D341Med (cell line): ENCODE measurements at regions not wholly inside any gene's neighbourhood (a gene's known extent, or its start where the extent isn't known, plus 50 kb on each side); places are given as distances from the start of the nearest gene placed in this dataset.
"Not testable (repeated sequence)": the region's sequence is repeated elsewhere in the genome, so short reads cannot be mapped to it uniquely, and the experiment has no call there.

Source experiments
- DNase-seq: peaks from one replicate; pipeline ENCODE4 v3.0.0; 2012; ENCODE audit warnings: low spot score

DNA sequence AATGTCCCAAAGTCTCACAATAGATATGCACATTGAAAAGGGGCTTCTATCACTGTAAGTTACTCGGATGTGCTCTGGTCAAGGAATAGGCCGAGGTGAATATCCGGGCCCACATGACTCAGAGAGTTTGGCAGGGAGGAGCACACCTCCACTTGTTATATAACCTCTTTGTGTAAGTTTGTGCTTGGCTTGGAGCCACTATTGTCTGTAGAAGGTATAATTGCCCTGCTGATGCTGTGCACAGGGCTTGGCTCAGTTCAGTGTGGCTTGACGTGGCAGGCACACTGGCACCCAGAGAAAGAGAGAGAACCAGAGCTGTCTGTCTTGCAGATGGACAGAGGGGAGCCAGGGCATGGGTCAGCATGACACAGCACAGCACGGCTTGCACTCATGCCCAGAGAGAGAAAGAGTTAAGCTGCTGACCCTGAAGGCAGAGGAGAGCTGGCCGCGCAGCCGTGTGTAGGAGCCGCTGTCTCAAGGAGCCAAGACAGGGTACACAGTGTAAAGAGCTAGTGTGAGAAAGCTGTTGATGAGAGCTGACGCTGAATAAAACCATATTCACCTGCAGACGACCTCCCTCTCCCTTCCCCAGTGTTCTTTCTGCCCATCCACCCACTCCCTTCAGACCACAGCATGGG is 482.5 kb downstream of the C6orf118 start:
- DNase-seq, result no peak

DNA sequence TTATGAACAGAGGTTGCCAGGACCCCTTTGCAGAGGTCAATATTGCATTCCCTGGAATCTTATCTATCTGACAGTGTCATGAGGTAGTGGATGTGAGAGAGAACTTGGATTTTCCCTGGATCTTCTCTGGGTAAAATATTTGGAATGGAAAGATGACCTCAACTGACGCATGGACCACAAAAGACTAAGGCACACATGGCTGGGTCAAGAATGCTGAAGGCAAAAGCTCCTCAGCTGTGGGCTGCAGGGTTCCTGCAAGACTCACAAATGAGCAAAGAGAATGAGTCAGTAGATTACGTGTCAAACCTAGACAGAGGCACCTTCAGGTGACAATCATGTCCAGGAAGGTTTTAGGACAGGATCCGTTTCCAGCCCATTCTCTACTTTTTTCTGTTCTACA is 484.0 kb downstream of the C6orf118 start:
- no peak for DNase-seq

DNA sequence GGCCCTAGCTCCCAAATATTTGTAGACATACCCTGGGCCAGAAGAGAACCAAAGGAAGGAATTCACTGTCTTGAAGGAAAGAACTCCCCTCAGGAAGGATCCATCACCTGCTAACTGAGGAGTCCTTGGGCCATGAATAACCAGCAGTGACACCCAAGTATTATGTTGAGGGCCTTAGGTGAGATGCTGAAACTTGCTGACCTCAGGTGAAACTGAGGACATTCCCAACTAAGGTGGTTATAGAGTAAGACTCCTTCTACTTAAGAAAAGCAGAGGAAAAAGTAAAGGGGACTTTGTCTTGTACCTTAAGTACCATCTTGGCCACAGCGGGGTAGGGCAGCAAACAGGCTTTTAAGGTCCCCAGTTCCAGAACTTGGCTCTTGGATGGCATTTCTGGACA is 491.7 kb downstream of the C6orf118 start:
- DNase-seq, result no peak

DNA sequence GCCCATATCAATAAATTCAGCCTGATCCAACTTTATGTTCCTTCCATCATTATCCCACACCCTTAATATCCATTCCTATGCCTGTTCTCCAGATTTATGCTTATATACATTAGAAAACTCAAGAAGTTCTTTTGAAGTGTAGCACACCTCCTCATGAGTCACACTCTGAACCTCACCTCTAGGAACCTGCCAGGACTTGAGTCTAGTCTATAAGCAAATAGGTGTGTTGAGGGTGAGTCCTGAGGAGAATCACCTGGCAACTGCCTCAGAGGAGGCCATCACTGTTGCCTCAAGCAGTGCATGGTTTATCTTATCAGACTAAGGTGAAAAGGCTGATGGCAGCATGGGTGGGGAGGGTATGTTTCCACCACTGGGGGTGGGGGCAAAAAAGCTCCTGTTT is 496.7 kb downstream of the C6orf118 start:
- no peak for DNase-seq

DNA sequence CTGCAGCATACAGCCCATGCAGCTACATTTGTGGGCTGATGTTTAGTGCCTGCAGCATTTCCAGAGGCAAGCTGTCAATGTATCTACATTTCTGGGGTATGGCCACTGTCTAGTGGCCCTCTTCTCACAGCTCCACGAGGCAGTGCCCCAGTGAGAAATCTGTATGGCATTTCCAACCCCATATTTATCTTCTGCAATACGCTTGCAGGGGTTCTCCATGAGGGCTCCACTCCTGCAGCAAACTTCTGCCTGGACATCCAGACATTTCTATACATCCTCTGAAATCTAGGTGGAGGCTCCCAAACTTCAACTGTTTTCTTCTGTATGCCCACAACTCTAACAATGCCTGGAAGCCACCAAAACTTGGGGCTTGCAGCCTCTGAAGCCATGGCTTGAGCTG is 502.3 kb downstream of the C6orf118 start:
- no peak for DNase-seq

DNA sequence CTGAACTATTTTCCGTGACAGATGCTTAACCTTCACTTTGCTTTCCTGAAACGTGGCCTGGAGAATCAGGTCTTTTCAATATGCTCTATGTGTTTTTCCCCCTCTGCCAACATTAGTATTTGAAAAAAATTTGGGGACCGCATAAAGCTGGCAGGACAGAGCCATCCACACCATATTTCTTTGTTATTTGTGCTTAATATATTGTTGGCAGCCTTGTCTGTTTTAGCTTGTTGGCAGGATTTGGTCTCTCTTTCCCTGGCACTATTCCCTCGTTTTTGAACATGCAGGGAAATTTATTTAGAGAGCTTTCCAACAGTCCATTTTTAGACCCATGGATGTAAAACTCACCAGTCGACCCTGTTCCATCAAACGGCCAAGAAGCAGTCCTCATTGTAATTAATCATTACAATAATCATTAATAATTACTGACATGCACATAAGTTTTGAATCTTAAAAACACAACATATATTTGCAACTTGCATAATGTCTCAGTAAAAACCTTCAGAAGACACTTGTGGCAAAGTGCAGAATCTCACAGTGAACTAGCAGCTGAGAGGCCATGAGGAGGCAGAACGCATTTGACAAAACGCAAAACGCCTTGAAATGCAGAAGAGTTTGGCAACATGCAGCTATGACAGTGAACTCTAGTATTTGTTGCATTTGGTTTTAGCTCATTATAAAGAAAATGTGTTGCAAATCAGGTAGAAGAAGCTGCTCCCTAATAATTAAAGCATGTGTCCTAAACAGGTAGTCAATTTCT is 514.2 kb downstream of the C6orf118 start:
- no peak for DNase-seq

DNA sequence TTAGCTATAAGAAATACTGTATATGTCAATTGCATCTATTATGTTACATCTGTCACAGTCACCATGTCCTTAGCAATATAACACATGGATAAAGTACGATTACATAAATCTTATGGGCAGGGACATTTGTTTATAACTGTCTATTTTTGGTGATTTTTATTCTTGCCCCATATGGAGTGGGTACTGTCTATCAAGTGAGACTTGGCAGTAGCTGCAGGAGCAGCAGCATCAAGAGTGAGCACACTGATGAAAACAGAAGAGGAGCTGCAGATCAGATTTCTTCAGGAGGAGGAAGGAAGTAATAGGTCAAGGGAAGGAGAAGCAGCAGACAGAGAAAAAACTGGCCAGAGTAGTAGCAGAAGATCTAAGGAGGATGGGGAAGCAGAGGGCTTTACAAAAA is 516.7 kb downstream of the C6orf118 start:
- no peak for DNase-seq

DNA sequence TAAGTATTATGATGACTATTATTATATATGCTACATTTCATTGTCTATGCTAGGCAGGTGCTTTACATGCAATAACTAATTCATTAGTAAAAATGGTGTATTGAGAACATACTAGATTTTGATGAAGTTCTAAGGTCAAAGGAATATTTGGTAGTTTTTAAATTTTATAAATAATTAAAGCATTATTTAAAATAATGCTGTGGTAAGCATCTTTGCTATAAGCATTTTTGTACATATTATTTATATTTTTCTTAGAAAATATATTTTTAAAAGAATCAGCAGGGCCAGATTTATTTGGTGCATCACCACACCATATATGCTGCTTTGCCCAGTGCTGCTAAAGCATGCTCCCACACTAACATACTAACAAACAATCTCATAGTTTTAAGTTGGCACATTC is 517.9 kb downstream of the C6orf118 start:
- DNase-seq, result no peak

DNA sequence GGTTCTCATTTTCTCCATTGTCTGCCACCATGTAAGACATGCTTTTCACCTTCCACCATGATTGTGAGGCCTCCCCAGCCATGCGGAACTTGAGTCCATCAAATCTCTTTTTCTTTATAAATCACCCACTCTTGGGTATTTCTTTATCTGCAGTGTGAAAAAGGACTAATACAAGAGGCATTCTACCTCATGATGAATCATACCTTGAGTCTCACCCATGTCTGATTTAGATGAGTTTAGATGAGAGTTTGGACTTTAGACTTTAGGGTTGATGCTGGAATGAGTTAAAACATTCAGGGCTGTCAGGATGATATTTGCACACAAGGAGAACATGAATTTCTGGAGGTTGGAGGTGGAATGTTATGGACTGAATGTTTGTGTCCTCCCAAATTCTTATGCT is 545.6 kb downstream of the C6orf118 start:
- no peak for DNase-seq

DNA sequence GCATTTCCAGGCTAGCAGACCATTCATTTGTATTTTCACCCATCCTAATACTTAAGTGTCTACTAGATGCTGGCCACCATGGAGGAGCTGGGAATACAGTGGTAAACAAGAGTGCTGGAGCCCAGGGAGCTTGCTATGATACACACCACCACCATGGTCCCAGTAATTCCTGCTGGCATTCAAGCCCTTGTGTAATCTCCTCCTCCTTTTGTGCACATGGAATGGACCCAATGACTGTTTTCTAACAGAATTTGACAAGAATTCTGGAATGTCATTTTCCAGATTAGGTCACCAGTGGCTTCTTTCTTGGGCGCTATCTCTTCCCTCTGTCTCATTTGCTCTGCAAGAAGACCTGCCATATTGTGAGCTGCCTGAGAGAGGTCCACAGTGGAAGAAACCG is 552.0 kb downstream of the C6orf118 start:
- no peak for DNase-seq

DNA sequence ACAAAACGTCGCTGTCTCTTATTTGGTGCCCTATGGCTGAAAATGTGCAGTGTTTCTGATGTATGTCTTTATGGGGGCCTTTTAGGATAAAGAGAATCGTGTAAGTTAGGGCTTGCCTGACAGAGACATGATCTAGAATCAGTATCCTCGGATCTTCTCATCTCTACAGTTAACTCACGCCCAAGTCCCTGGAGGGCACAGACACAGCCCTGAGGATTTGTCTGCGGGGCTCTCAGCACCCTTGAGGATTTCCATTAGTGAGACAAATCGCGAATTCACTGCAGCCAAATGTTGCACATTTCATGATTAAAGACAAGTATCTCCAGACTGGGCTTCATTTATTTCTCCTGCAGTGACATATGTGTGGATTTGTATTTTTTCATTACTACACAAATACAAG is 552.7 kb downstream of the C6orf118 start:
- peak; percentile 54 for DNase-seq

DNA sequence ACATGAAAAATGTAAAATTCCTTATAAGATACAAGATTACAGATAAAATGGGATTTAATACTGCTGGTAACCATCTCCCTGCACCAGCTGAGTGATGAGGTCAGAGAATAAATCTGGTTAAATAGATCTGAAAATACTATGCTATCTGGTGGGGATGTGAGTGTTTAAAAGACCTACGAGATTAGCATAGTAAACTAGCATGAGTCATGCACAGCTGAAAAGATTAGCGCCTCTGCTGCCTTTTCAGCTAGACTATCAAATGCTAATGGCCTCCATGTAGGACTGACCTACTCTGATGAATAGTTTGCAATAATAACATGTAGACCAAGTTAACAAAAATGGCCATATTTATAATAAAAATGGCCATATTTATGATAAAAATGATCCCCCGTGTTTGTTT is 553.3 kb downstream of the C6orf118 start:
- no peak for DNase-seq

DNA sequence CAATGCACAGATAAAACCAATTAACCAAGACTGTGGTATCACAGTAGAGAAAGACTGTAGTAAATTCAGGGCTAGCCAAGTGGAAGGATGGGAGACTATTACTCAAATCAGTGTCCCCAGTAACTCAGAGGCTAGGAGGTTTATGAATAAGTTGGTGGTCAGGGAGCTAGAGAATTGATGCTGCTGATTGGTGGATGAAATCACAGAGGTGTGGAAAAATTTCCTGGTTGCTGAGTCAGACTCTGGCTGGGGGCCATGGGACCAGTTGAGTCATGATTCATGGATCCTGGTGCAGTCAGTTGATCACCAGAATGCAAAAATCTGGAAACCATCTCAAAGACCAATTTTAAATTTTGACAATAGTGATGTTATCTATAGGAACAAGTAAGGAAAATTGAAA is 555.9 kb downstream of the C6orf118 start:
- no peak for DNase-seq

DNA sequence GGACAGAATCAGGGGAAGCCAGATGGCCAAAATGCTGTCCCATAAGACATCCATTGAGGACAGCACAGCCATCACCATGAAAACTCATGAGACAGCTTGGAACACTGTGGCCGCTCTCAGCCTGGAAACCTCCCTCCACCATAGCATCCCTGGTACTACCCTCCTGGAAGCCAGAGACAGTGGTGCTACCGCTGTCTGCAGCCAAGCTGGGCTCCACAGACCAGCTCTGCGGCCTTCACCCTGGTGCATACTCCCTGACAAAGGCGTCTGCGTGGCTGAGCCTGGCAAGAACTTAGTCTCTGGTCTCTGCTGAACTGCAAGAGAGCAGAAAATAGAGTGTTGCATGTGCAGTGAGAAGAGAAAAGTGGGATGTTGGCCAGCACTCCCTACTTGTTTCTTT is 558.0 kb downstream of the C6orf118 start:
- DNase-seq, result no peak

DNA sequence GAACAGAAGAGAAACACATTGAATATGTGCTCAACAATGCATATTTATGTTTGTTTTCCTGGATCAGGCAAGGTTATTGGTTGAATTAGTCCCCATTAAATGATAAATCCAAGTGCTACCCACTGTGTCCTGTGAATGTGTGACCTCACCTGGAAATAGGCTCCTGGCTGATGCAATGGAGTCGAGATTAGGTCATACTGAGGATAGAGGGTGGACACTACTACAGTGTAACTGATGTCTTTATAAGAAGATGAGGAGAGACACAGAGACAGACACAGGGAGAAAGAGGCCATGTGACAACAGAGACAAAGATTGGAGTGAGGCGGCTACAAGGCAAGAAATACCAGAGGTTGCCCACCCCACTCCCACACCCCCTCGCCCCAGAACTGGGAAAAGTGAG is 559.3 kb downstream of the C6orf118 start:
- no peak for DNase-seq

DNA sequence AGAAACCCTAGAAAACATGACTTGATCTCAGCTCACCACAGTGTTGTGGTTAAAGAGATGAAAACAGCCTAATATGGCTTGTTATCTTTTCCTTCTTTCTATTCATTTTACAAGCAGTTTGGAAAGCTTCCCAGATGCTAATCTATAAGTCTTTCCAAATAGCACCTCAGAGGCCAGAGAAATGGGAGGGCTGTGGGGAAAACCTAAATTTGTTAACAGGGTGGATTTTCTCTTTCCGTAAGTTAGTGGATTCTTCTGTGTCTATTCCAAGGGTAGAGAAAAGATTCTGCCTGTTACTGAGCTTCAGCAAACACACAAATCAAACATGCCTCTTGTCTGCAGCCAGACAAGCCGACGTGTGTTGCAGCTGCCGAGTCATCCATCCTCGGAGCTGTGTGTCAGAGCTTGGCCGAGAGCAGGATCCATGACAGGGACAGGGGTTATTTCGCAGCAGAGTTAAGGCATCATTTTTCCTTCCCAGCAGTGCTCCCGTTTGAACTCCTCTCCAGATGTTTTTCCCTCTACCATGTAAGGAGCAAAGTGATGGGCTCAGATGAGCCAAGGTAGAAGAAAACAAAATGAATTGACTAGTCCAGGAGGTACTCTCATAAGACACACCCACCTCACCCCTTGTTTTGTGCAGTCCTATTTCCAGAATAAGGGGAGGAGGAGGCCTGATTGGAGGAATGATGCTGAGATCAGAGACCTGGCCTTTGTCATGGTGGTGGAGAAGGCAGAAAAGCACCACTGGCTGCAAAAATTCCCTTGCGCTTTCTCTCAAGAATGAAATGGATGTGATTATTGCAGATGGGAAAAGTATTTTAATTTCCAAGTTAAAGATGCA is 560.0 kb downstream of the C6orf118 start:
- no peak for DNase-seq

DNA sequence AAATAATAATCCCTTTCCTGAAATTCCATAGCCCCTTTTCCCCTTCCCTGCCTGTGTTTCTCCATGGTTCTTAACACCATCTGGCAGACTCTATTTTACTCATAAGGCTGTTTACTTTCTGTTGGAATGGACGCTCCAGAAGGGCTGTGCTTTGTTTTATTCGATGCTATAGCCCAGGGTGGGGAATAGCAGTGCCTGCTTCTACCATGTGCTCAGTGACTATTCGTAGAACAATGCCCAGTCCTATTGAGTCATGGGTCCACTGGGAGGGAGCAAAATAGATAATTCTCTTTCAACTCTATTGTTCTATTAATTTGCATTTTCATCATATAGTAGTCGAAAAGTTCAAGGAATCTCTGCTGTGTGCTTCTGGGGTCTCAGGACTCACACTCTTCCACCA is 565.1 kb downstream of the C6orf118 start:
- no peak for DNase-seq

DNA sequence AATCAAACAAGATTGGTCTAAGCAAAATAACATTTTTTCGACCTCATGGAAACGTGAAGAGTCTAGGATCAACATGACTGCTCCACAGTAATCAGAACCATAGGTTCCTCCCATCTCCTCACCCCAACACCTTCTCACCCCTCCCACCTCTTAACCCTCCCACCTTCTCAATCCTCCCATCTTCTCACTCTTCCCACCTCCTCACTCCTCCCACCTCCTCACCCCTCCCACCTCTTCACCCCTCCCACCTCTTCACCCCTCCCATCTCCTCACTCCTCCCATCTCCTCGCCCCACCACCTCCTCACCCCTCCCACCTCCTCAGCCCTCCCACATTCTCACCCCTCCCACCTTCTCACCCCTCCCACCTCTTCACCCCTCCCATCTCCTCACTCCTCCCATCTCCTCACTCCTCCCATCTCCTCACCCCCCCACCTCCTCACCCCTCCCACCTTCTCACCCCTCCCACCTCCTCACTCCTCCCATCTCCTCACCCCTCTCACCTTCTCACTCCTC is 567.4 kb downstream of the C6orf118 start:
- no peak for DNase-seq

DNA sequence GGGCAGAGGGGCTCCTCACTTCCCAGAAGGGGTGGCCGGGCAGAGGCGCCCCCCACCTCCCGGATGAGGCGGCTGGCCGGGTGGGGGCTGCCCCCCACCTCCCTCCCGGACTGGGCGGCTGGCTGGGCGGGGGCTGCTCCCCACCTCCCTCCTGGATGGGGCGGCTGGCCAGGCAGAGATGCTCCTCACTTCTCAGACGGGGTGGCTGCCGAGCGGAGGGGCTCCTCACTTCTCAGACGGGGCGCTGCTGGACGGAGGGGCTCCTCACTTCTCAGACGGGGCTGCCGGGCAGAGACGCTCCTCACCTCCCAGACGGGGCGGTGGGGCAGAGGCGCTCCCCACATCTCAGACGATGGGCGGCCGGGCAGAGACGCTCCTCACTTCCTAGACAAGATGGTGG is 573.3 kb downstream of the C6orf118 start:
- DNase-seq, result not testable (repeated sequence)

DNA sequence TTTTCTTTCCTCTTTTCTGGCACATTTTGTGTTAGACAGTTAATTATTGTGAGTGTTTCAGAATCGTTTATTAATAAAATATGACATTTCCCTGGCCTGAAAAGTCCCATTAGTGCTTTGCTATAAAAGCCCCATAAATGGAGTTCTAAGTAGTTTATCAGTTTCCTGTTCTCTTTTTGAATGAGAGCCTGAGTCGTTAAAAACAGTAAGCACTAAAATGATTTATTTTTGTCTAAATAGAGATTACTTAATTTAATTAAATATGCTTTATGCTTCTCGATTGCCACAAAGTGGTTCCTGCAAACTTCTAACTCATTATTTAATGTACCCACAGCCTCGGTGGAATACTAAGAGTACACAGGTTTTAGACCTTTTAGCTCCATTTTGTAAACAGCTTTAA is 577.9 kb downstream of the C6orf118 start:
- no peak for DNase-seq

DNA sequence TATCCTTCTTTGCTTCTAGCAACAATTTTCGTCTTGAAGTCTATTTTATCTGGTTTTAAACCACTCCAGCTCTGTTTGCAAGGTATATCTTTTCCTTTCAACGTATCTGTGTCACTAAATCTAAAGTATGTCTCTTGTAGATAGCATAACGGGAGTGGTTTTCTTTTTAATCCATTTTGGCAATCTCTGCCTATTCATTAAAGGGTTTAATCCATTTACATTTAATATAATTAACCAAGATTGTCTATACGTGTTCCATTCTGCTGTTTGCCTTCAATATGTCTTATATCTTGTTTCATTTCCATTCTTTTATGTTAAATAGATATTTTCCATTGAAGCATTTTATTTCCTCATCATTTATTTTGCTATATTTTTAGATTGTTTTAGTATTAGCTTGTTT is 587.9 kb downstream of the C6orf118 start:
- DNase-seq, result no peak

DNA sequence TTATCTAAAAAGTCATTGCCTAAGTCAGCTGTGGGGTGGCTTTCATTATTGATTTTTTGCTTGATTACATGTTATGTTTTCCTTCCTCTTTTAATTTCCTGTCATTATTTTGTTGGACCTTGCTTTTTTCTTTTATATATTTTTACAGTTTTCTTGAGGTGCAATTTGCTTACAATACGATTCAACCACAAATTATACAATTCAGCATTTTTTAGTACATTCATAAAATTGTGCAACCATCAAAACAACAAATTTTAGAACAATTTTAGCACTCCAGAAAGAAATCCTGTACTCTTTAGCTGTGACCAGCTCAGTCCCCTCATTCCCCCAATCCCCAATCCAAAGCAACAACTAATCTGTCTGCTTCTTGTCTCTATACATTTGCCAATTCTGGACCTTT is 608.9 kb downstream of the C6orf118 start:
- DNase-seq, result no peak

DNA sequence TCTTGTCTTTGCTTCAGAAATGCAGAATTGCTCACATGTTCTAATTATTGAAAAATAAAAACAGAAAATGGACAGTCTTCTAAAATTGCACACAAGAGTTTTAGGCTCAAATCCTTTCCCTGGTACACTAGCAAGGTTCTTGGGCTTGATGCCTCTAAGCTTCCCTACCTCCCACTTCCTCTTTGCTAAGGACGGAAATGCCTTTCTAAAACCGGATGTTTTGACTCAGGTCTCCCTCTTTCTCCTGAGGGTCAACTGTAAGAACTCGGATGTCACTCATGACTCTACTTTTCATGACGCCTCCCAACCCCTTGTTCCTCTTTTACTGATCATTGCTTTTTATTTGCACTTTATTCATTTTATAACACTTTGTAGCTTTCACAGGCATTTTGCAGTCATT is 613.5 kb downstream of the C6orf118 start:
- DNase-seq, result no peak
